ENCODE measurements at regions not wholly inside any gene's neighbourhood (a gene's known extent, or its start where the extent isn't known, plus 50 kb on each side); places are given as distances from the start of the nearest gene placed in this dataset.

DNA sequence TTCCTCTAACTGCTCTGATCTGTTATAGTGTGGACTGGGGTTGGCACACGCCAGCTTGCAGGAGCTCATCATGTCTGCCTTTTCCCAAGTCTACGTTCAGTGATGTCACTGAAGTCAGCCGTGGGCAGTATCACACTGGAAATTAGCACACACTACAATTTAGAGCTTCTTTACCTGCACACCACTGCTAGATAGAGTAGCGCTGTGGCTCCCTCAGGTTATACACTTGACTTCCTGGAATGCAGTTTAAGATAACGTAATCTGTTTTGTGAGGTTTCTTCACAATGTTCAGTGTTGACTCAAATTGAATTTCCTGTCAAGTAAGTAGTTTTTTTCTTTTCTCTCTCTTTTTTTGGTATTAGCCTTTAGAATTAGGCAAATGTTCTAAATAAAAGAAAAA is 487.2 kb downstream of the DCDC2C start:
- H3K9me3 Mint-ChIP-seq (ENCODE audit: unreplicated experiment): peaks cover 44% of the 10 kb centered on the region
- peaks cover 6% of the 10 kb centered on the region; the same call in 1 of the 2 replicates for H3K9me3 ChIP-seq
- BruUV-seq (replicated peaks): no TSS peak
- no peak overlapping the region for H3K4me3 ChIP-seq (ENCODE audit: low read depth, low read length)
- no peak overlapping the region for H3K27ac Mint-ChIP-seq (ENCODE audit: unreplicated experiment)
- ChIA-PET CTCF (no interaction called here), POLR2A (no interaction called here)
- H3K36me3 ChIP-seq (ENCODE audit: control insufficient read depth, insufficient read depth, low read length): no peaks in the 10 kb centered on the region
- no peaks in the 10 kb centered on the region for H3K4me1 ChIP-seq
- no peaks in the 10 kb centered on the region for H3K27me3 ChIP-seq (replicated peaks; ENCODE audit: control insufficient read depth, insufficient read depth, low read length)
- H3K4me1 Mint-ChIP-seq (ENCODE audit: low read depth, unreplicated experiment): no peaks in the 10 kb centered on the region
- no peaks in the 10 kb centered on the region for H3K27me3 Mint-ChIP-seq (ENCODE audit: insufficient read depth, unreplicated experiment)
- DNase-seq: no peak
- intact Hi-C loops (cut with micrococcal nuclease; ENCODE audit: unreplicated experiment): no loop called here
- no peak for TF ChIP-seq CTCF (IDR thresholded peaks at IDR 0.05; ENCODE audit: insufficient read depth in 1 of 2, low read depth in 1 of 2, low read length in 1 of 2, severe bottlenecking in 1 of 2, unreplicated experiment in 1 of 2)
- no peak overlapping the region for H3K4me3 Mint-ChIP-seq (ENCODE audit: unreplicated experiment)
- H3K36me3 Mint-ChIP-seq (ENCODE audit: insufficient read depth, unreplicated experiment): no peaks in the 10 kb centered on the region

DNA sequence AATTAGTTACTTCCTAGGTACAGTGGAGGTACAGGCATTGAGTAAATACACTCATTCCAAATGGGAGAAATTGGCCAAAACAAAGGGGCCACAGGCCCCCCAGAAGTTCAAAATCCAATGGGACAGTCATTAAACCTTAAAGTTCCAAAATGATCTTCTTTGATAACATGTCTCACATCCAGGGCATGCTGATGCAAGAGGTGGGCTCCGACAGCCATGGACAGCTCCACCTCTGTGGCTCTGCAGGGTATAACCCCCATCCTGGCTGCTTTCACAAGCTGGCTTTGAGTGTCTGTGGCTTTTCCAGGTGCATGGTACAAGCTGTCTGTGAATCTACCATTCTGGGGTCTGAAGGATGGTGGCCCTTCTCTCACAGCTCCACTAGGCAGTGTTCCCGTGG is 488.7 kb downstream of the DCDC2C start:
- no peak for DNase-seq
- Mint-ChIP-seq H3K4me3 (ENCODE audit: unreplicated experiment) (no peak overlapping the region), H3K27me3 (ENCODE audit: insufficient read depth, unreplicated experiment) (no peaks in the 10 kb centered on the region), H3K27ac (ENCODE audit: unreplicated experiment) (no peak overlapping the region), H3K36me3 (ENCODE audit: insufficient read depth, unreplicated experiment) (no peaks in the 10 kb centered on the region), H3K9me3 (ENCODE audit: unreplicated experiment) (peaks cover 44% of the 10 kb centered on the region), H3K4me1 (ENCODE audit: low read depth, unreplicated experiment) (no peaks in the 10 kb centered on the region)
- ChIA-PET POLR2A (no interaction called here), CTCF (no interaction called here)
- Histone ChIP-seq H3K4me1 (no peaks in the 10 kb centered on the region), H3K27me3 (replicated peaks; ENCODE audit: control insufficient read depth, insufficient read depth, low read length) (no peaks in the 10 kb centered on the region), H3K36me3 (ENCODE audit: control insufficient read depth, insufficient read depth, low read length) (no peaks in the 10 kb centered on the region), H3K4me3 (ENCODE audit: low read depth, low read length) (no peak overlapping the region), H3K9me3 (peaks cover 6% of the 10 kb centered on the region; the same call in 1 of the 2 replicates)
- no TSS peak for BruUV-seq (replicated peaks)
- TF ChIP-seq CTCF (IDR thresholded peaks at IDR 0.05; ENCODE audit: insufficient read depth in 1 of 2, low read depth in 1 of 2, low read length in 1 of 2, severe bottlenecking in 1 of 2, unreplicated experiment in 1 of 2): no peak
- intact Hi-C loops (cut with micrococcal nuclease; ENCODE audit: unreplicated experiment): no loop called here

- peaks cover 3% of the 10 kb centered on the region for H3K27me3 Mint-ChIP-seq (ENCODE audit: insufficient read depth, unreplicated experiment)
- BruUV-seq (replicated peaks): no TSS peak
- no peaks in the 10 kb centered on the region for H3K36me3 Mint-ChIP-seq (ENCODE audit: insufficient read depth, unreplicated experiment)
- H3K4me3 Mint-ChIP-seq (ENCODE audit: unreplicated experiment): no peak overlapping the region
- POLR2A ChIA-PET: no interaction called here
- DNase-seq: no peak
- intact Hi-C loops (cut with micrococcal nuclease; ENCODE audit: unreplicated experiment): no loop called here
- Histone ChIP-seq H3K9me3 (no peaks in the 10 kb centered on the region; the same call in 1 of the 2 replicates), H3K4me1 (no peaks in the 10 kb centered on the region), H3K27me3 (replicated peaks; ENCODE audit: control insufficient read depth, insufficient read depth, low read length) (no peaks in the 10 kb centered on the region), H3K36me3 (ENCODE audit: control insufficient read depth, insufficient read depth, low read length) (no peaks in the 10 kb centered on the region), H3K4me3 (ENCODE audit: low read depth, low read length) (no peak overlapping the region)
- no peak overlapping the region for H3K27ac Mint-ChIP-seq (ENCODE audit: unreplicated experiment)
- no peak for TF ChIP-seq CTCF (IDR thresholded peaks at IDR 0.05; ENCODE audit: insufficient read depth in 1 of 2, low read depth in 1 of 2, low read length in 1 of 2, severe bottlenecking in 1 of 2, unreplicated experiment in 1 of 2)
- CTCF ChIA-PET: no interaction called here
- H3K4me1 Mint-ChIP-seq (ENCODE audit: low read depth, unreplicated experiment): no peaks in the 10 kb centered on the region
- H3K9me3 Mint-ChIP-seq (ENCODE audit: unreplicated experiment): no peaks in the 10 kb centered on the region
Observed at GRCh38 chr2:4214444-4215205, 511.2 kb downstream of the DCDC2C start.

All from Caco-2 (cell line).